Esophagus muscularis mucosa (tissue), 3 donors: ENCODE measurements at regions not wholly inside any gene's neighbourhood (a gene's known extent, or its start where the extent isn't known, plus 50 kb on each side); places are given as distances from the start of the nearest gene placed in this dataset.

Source experiments
- EP300 ChIP-seq: sonication (generic); formaldehyde crosslinking; IDR thresholded peaks from one replicate; pipeline ENCODE4 v1.6.1; 2017; ENCODE audit warnings: antibody characterized with exemption
- TF ChIP-seq, protein P1 (sequence below), 3 experiments: fragments of 200-600 bp in 2 of 3; fragments of 450-650 bp in 1 of 3; sonication (generic) in 2 of 3; IDR thresholded peaks; one replicate each; pipeline ENCODE4 v1.5.1; 2017 to 2019; ENCODE audit warnings: antibody characterized with exemption in 3 of 3, mild to moderate bottlenecking in 2 of 3, moderate library complexity in 1 of 3

DNA sequence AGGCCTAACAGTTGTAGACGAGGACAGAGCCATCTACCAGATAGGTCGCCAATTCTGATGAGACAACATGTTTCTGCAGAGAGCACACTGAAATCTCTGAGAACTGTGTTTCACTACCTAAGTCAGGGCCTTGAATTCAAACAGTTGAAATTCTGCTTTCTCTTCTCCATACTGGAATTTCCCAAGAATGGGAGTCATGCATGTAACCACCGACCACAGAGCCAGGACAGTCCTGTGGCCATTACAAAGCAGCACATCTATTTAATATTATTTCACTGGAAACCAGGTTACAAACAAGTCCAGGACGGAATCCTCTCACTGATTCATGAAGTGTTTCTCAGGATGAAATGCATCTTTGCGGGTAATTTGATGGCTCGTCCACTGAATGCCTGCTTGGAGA, 62.0 kb upstream of the ST8SIA6 start:
- TF ChIP-seq EP300, result no peak
- TF ChIP-seq, protein P1, sequence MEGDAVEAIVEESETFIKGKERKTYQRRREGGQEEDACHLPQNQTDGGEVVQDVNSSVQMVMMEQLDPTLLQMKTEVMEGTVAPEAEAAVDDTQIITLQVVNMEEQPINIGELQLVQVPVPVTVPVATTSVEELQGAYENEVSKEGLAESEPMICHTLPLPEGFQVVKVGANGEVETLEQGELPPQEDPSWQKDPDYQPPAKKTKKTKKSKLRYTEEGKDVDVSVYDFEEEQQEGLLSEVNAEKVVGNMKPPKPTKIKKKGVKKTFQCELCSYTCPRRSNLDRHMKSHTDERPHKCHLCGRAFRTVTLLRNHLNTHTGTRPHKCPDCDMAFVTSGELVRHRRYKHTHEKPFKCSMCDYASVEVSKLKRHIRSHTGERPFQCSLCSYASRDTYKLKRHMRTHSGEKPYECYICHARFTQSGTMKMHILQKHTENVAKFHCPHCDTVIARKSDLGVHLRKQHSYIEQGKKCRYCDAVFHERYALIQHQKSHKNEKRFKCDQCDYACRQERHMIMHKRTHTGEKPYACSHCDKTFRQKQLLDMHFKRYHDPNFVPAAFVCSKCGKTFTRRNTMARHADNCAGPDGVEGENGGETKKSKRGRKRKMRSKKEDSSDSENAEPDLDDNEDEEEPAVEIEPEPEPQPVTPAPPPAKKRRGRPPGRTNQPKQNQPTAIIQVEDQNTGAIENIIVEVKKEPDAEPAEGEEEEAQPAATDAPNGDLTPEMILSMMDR (IDR thresholded peaks at IDR 0.05), result no peak
